ENCODE measurements at regions not wholly inside any gene's neighbourhood (a gene's known extent, or its start where the extent isn't known, plus 50 kb on each side); places are given as distances from the start of the nearest gene placed in this dataset.

DNA sequence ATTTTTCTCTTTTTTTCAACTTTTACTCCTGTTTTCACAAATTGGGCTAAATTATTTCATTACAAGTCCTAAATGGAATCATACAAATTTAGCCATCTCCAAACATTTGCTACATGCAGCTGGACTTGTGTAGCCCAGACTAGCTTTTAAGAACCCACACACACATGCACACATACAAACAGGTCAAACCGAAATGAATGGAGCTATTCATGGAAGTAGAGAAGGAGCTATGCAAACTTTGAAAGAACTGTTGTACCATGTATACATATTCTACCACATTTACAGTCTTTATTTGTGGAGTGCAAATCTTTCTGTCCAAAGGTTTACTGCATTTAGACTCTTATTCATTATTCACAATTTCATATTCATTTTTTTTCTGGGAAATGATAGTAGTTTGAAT is 189.1 kb upstream of the RNPC3 start:
- no peaks in the 10 kb centered on the region for H3K9me2 ChIP-seq (ENCODE audit: insufficient read depth)
- H2AFZ ChIP-seq (ENCODE audit: low read depth, low read length, poor library complexity, severe bottlenecking): no peak overlapping the region
- H3K9me3 ChIP-seq (ENCODE audit: control insufficient read depth in 1 of 2, insufficient read depth in 1 of 2, low read depth in 1 of 2, low read length in 2 of 2): no peaks in the 10 kb centered on the region
- no peak overlapping the region for H3K27ac ChIP-seq (ENCODE audit: low read depth, low read length)
- CTCF ChIA-PET: no interaction called here
- no peak overlapping the region for H3K4me2 ChIP-seq (ENCODE audit: low read length)
- no TSS peak for BruUV-seq (replicated peaks)
- H3K4me1 ChIP-seq (ENCODE audit: control insufficient read depth in 1 of 2, insufficient read depth in 2 of 2, low read length in 2 of 2): no peaks in the 10 kb centered on the region
- ATAC-seq (no peak), DNase-seq (ENCODE audit: low read depth, low spot score) (no peak)
- H3K4me3 ChIP-seq (replicated peaks in 1 of 2; ENCODE audit: low read depth in 1 of 2, low read length in 2 of 2): no peak overlapping the region
- no peaks in the 10 kb centered on the region for H4K20me1 ChIP-seq (ENCODE audit: insufficient read depth)
- no peak overlapping the region for H3K9ac ChIP-seq (ENCODE audit: low read length)
- no peaks in the 10 kb centered on the region for H3K79me2 ChIP-seq (ENCODE audit: insufficient read depth, low read length)
- intact Hi-C loops (cut with micrococcal nuclease): no loop called here
- RAD21 ChIA-PET (ENCODE audit: low non-redundant PET in 1 of 2, low total read pairs in 2 of 2, uncharacterized antibody in 2 of 2, unreplicated experiment in 2 of 2): no interaction called here
- no peaks in the 10 kb centered on the region for H3K27me3 ChIP-seq (ENCODE audit: insufficient read depth, low read length)
- H3K36me3 ChIP-seq (ENCODE audit: control insufficient read depth in 1 of 2, insufficient read depth in 2 of 2, low read length in 2 of 2): no peaks in the 10 kb centered on the region
- no peak for TF ChIP-seq YY1 (IDR thresholded peaks at IDR 0.05; ENCODE audit: extremely low read depth, insufficient replicate concordance, low read depth, low read length)
- no peak for TF ChIP-seq POLR2A (IDR thresholded peaks at IDR 0.05; ENCODE audit: borderline replicate concordance, extremely low read depth, insufficient read depth, insufficient read length)
- no peak for TF ChIP-seq ZBTB33 (IDR thresholded peaks at IDR 0.05; ENCODE audit: extremely low read depth, insufficient replicate concordance, low read length)
- no peak for TF ChIP-seq ZFX (IDR thresholded peaks at IDR 0.05)
- TF ChIP-seq EZH2phosphoT487 (IDR thresholded peaks at IDR 0.05; ENCODE audit: borderline replicate concordance): no peak
- TF ChIP-seq EZH2 (IDR thresholded peaks at IDR 0.05): no peak
- TF ChIP-seq TCF7L2 (IDR thresholded peaks at IDR 0.05; ENCODE audit: borderline replicate concordance, extremely low read depth, insufficient read depth, insufficient read length): no peak
- TF ChIP-seq RAD21 (IDR thresholded peaks at IDR 0.05; ENCODE audit: low read depth): no peak
- no peak for TF ChIP-seq FOSL1 (IDR thresholded peaks at IDR 0.05; ENCODE audit: low read depth)
- TF ChIP-seq ELF1 (IDR thresholded peaks at IDR 0.05; ENCODE audit: borderline replicate concordance, low read depth): no peak
- POLR2A ChIA-PET: no interaction called here

Measured in HCT116 (cell line).